NOMO-1 (cell line): ENCODE measurements at regions not wholly inside any gene's neighbourhood (a gene's known extent, or its start where the extent isn't known, plus 50 kb on each side); places are given as distances from the start of the nearest gene placed in this dataset.

Experiments used
- DNase-seq, 2 experiments: peaks; one replicate each; lab custom pipeline; 2025; ENCODE audit not compliant: unreplicated experiment in 2 of 2; lab: John Stamatoyannopoulos, UW

GRCh38 chr10:78712147-78712546 lies 356.6 kb upstream of the ZMIZ1 start:
- no peak for DNase-seq

GRCh38 chr10:78713659-78714058 lies 355.1 kb upstream of the ZMIZ1 start:
- DNase-seq, result no peak

- DNase-seq, result no peak
Measured at GRCh38 chr10:78714225-78714624, 354.5 kb upstream of the ZMIZ1 start.

- no peak for DNase-seq
Measured at GRCh38 chr10:78715435-78715834, 353.3 kb upstream of the ZMIZ1 start.

GRCh38 chr10:78716043-78716660 lies 352.6 kb upstream of the ZMIZ1 start:
- no peak for DNase-seq

GRCh38 chr10:78717200-78717599 lies 351.6 kb upstream of the ZMIZ1 start:
- DNase-seq, result no peak

GRCh38 chr10:78718032-78718572 lies 350.7 kb upstream of the ZMIZ1 start:
- no peak for DNase-seq

- no peak for DNase-seq
Measured at GRCh38 chr10:78719276-78719675, 349.5 kb upstream of the ZMIZ1 start.

GRCh38 chr10:78720091-78720490 lies 348.7 kb upstream of the ZMIZ1 start:
- DNase-seq, result no peak

- no peak for DNase-seq
Measured at GRCh38 chr10:78721231-78721630, 347.5 kb upstream of the ZMIZ1 start.

- no peak for DNase-seq
Measured at GRCh38 chr10:78724846-78725245, 343.9 kb upstream of the ZMIZ1 start.

GRCh38 chr10:78726171-78726570 lies 342.6 kb upstream of the ZMIZ1 start:
- no peak for DNase-seq

GRCh38 chr10:78727251-78727650 lies 341.5 kb upstream of the ZMIZ1 start:
- DNase-seq, result no peak

- DNase-seq, result no peak
Measured at GRCh38 chr10:78727728-78728127, 341.0 kb upstream of the ZMIZ1 start.

GRCh38 chr10:78728176-78728575 lies 340.6 kb upstream of the ZMIZ1 start:
- no peak for DNase-seq

GRCh38 chr10:78729366-78729765 lies 339.4 kb upstream of the ZMIZ1 start:
- no peak for DNase-seq

- DNase-seq, result peak; percentile 46 to 63
Measured at GRCh38 chr10:78729800-78730199, 339.0 kb upstream of the ZMIZ1 start.

- DNase-seq, result no peak
Measured at GRCh38 chr10:78730754-78731153, 338.0 kb upstream of the ZMIZ1 start.

GRCh38 chr10:78731675-78732074 lies 337.1 kb upstream of the ZMIZ1 start:
- no peak for DNase-seq

- no peak for DNase-seq
Measured at GRCh38 chr10:78732381-78732780, 336.4 kb upstream of the ZMIZ1 start.

- no peak for DNase-seq
Measured at GRCh38 chr10:78736926-78737630, 331.7 kb upstream of the ZMIZ1 start.
